Psoas muscle (tissue), 7 donors: ENCODE measurements at regions not wholly inside any gene's neighbourhood (a gene's known extent, or its start where the extent isn't known, plus 50 kb on each side); places are given as distances from the start of the nearest gene placed in this dataset.

Source experiments
- ATAC-seq, 4 donors: fragments of 200-7000 bp; cut with Tn5 transposase; one replicate each; pipeline ENCODE4 v1.9.1; 2020; ENCODE audit warnings: moderate library complexity in 3 of 4, mild to moderate bottlenecking in 2 of 4
- DNase-seq, 2 donors: peaks; one replicate each; pipeline ENCODE4 v3.0.0-alpha.2; 2020
- H3K27ac ChIP-seq: fragments of 200-600 bp; one replicate; pipeline ENCODE4 v1.8.0; 2022
- H3K27me3 ChIP-seq, 3 donors: fragments of 200-600 bp in 1 of 3; one replicate each; pipeline versions ENCODE4 v1.6.1 to v1.8.0; 2013 to 2022; ENCODE audit warnings: low read length in 2 of 3, mild to moderate bottlenecking in 2 of 3, moderate library complexity in 1 of 3; ENCODE audit not compliant: insufficient read depth in 3 of 3
- H3K36me3 ChIP-seq, 2 donors: fragments of 200-600 bp in 1 of 2; one replicate each; pipeline versions ENCODE4 v1.6.1 to v1.8.0; 2013 to 2022; ENCODE audit warnings: low read depth in 1 of 2, mild to moderate bottlenecking in 1 of 2, moderate library complexity in 1 of 2; ENCODE audit not compliant: insufficient read depth in 1 of 2
- H3K4me1 ChIP-seq: fragments of 200-600 bp; one replicate; pipeline ENCODE4 v1.8.0; 2022
- H3K4me3 ChIP-seq: fragments of 200-600 bp; one replicate; pipeline ENCODE4 v1.8.0; 2022; ENCODE audit warnings: mild to moderate bottlenecking
- H3K9me3 ChIP-seq: fragments of 200-600 bp; one replicate; pipeline ENCODE4 v1.8.0; 2022
- WGBS, 3 donors: extraction: QIAGEN DNeasy Blood & Tissue Kit; methylation state at CpG; one replicate each; pipeline versions ENCODE4 v1.1.6 to v1.1.7; 2013; 5-methylcytosine and 5-hydroxymethylcytosine counted together
- intact Hi-C, 2 donors: fragments of 100-400 bp; cut with DNase I; formaldehyde crosslinking; loops; one replicate each; pipeline versions ENCODE4 v1.11.0 to v1.14.2; 2022
- TF ChIP-seq, protein P1 (sequence below): fragments of 200-600 bp; IDR thresholded peaks from one replicate; pipeline ENCODE4 v1.8.0; 2022; ENCODE audit warnings: antibody characterized with exemption
- donor health status: healthy with polysubstance abuse.
- donor health status: DM: no; HTN: no; CAD: no; lungs with moderate emphysema.
- donor health status: Bipolar disorder and iron deficiency.
- donor health status: healthy.
- donor health status: DM: yes; HTN: yes; CAD: no.
- donor health status: DM: no; HTN: no; CAD: no.
- donor health status: DM: yes; HTN: yes; CAD: no.

DNA sequence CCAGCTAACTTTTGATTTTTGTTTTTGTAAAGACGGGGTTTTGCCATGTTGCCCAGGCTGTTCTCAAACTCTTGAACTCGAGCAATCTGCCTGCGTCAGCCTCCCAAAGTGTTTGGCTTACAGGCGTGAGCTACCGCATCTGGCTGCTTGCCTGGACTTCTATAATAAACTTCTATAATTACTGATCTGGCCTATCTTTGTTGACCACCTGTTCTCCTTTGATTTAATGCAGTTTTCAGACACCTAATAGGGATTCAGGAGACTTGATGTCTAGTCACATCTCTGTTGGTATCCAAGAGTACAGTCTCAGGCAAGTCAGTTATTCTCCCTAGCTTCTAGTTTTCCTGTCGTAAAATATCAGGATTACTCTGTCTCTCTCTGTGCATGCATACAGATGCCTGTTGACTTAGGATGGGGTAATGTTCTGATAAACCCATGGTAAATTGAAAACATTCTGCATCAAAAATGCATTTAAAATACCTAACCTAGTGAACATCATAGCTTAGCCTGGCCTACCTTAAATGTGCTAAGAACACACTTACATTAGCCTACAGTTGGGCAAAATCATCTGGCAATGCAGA is 51.5 kb upstream of the NR3C1 start:
- H3K36me3 ChIP-seq: no peaks in the 10 kb centered on the region
- no peak overlapping the region for H3K4me3 ChIP-seq
- ATAC-seq: peak in 3 of 4 donors; percentile 86 to 92 (median 92)
- no peak for DNase-seq
- H3K4me1 ChIP-seq: peaks cover 7% of the 10 kb centered on the region
- H3K27ac ChIP-seq: peak overlapping the region; percentile 63
- TF ChIP-seq, protein P1, sequence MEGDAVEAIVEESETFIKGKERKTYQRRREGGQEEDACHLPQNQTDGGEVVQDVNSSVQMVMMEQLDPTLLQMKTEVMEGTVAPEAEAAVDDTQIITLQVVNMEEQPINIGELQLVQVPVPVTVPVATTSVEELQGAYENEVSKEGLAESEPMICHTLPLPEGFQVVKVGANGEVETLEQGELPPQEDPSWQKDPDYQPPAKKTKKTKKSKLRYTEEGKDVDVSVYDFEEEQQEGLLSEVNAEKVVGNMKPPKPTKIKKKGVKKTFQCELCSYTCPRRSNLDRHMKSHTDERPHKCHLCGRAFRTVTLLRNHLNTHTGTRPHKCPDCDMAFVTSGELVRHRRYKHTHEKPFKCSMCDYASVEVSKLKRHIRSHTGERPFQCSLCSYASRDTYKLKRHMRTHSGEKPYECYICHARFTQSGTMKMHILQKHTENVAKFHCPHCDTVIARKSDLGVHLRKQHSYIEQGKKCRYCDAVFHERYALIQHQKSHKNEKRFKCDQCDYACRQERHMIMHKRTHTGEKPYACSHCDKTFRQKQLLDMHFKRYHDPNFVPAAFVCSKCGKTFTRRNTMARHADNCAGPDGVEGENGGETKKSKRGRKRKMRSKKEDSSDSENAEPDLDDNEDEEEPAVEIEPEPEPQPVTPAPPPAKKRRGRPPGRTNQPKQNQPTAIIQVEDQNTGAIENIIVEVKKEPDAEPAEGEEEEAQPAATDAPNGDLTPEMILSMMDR: no peak
- no peaks in the 10 kb centered on the region for H3K27me3 ChIP-seq
- H3K9me3 ChIP-seq: no peaks in the 10 kb centered on the region
- WGBS, 3 donors: 36 to 87% (median 57%) methylated on average over 6 of the region's 6 CpGs
- intact Hi-C loops: no loop called here

DNA sequence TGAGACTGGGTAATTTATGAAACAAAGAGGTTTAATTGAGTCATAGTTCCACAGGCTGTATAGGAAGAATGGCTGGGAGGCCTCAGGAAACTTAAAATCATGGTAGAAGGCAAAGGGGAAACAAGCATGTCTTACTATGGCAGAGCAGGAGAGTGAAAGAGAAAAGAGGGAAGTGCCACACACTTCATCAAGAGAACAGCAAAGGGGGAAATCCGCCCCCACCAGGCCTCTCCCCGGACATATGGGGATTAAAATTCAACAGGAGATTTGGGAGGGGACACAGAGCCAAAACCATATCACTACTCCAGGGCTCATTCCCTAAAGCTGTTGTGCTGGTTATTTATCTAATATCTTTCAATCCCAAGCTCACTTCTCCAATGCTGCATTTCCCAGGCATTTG is 50.2 kb upstream of the NR3C1 start:
- Histone ChIP-seq H3K27ac (peak overlapping the region; percentile 63), H3K4me1 (peaks cover 7% of the 10 kb centered on the region), H3K36me3 (no peaks in the 10 kb centered on the region), H3K4me3 (no peak overlapping the region), H3K27me3 (no peaks in the 10 kb centered on the region), H3K9me3 (no peaks in the 10 kb centered on the region)
- intact Hi-C loops: no loop called here
- ATAC-seq: no peak
- TF ChIP-seq, protein P1: no peak
- WGBS, 3 donors: 70 to 92% (median 78%) methylated on average over 2 of the region's 2 CpGs
- no peak for DNase-seq
